Fibroblast of peridontal ligament (primary cell): ENCODE measurements at regions not wholly inside any gene's neighbourhood (a gene's known extent, or its start where the extent isn't known, plus 50 kb on each side); places are given as distances from the start of the nearest gene placed in this dataset.

Experiments used
- DNase-seq: peaks from one replicate; pipeline ENCODE4 v3.0.0-alpha.2; 2010; ENCODE audit errors: extremely low read depth

- DNase-seq, result peak; percentile 50
These were observed 491.2 kb downstream of the PSAT1 start for GRCh38 chr9:78788101-78788500.

GRCh38 chr9:78791779-78792178 lies 494.9 kb downstream of the PSAT1 start:
- peak; percentile 8 for DNase-seq

DNA sequence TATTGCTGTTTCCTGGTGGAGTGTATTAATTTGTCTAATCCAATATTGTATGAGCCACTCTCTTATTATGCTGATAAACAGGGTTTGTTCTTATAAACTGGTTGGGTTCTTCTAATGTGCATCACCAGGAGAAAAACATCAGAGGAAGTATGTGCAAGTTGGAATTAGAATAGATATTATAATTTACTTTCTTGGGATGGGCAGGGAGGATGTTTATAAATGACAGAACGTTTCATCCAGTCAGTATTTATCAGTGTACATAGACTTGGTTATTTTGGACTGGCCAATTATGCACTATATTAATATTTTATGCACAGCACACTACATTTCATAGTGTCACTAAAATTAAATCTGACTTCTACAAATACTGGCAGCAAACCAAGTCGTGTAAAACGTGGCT lies 495.8 kb downstream of the PSAT1 start:
- DNase-seq, result no peak

- no peak for DNase-seq
These were observed 508.8 kb downstream of the PSAT1 start for GRCh38 chr9:78805771-78806170.

GRCh38 chr9:78806492-78807160 lies 509.7 kb downstream of the PSAT1 start:
- peak; percentile 66 for DNase-seq

DNA sequence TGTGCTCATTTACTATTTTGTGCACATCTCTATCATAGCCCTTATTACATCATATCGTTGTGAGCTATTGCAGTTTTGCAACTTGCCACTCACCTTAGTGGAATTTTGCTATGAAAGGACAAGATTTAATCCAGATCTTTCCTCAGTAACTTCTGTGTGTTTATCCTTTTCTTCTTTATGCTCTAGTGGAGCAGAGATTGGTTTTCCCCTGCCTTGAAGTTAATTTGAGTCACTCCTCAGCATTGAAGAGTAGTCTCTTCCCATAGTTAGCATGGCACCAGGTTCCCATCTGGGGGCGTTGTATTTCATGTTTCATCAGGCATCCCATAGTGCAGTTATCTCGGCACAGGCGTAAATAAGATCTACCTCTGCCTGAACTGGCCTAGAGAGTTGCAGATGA lies 510.4 kb downstream of the PSAT1 start:
- DNase-seq, result peak; percentile 18

DNA sequence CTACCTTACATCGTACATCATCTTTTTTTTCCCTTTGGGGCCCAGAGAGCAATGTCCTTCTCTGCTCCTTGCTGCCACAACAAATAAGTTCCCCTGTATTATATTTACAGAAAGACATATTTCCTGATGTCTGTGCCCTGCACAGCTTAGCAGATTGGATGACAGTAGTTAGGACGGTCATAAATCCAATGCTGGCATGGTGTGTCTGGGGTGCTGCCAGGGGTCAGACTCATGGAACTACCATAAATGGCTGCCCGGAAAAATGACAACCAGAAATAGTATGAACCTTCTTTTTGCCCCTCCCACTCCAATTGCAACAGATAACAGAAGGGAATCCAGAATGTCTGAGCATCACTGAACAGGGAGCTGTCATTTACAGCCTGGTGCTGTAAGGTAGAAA lies 511.1 kb downstream of the PSAT1 start:
- no peak for DNase-seq

GRCh38 chr9:78811622-78812276 lies 514.8 kb downstream of the PSAT1 start:
- peak; percentile 29 for DNase-seq

DNA sequence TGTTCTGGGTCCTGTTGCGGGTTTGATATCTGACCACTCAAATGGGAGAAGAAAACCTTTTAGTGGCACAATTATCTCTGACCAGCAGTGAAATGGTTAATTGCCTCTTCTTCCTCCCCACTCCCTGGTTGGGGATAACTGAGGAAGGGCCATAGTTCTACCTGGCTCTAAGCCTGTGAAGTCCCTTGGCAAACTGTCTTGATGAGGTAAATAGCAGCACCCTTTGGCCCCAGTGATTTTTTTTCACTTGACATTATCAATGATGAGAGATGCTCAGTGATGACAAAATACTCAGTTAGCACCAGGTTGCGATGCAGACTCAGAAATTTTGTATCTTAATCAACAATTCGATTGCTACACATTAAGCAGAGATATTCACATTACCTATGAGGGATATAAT lies 515.7 kb downstream of the PSAT1 start:
- no peak for DNase-seq

DNA sequence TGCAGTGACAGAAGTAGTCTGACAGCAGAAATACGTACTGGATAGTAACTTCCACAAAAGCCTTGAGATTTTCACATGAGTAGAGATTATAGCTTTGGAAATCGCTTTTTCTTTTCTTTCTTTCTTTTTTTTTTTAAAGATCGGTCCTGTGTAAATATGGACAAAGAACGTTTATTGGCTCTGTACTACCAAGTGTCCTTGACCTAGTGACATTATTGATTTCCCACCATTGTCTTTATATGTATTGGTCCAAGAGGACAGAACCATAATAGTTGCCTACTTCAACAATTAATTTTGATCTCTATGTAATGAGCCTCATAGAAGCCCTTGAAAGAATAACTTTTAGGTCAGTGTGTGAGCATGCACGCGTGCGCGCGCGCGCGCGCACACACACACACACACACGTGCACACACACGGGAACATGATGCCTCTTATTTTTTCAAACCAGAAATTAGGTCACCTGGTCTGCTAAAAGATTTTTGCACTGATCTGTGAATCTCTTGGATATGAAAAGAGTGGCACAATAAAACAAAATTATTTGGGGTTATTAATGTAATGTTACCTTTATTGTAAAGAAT lies 516.8 kb downstream of the PSAT1 start:
- no peak for DNase-seq

- peak; percentile 73 for DNase-seq
These were observed 524.3 kb downstream of the PSAT1 start for GRCh38 chr9:78821126-78821822.

DNA sequence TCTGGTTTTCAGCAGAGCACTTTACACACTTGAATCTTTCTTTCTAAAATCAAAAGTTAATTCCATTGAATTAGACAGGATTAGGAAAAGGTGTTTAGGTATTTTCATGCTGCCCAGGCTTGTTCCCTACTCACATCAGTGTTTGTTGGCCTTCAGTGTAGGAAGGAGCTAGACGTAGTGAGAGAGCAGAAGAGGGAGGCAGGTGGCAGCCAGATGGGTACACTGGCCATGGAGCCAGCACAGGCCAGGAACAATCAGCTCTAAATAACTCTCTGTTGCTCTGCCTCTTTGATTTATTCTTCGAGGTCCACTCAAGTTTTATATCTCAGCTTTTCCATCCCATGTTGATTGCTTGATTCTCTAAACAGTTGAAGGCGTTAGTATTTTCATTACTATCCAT lies 529.6 kb downstream of the PSAT1 start:
- no peak for DNase-seq

GRCh38 chr9:78828521-78828920 lies 531.6 kb downstream of the PSAT1 start:
- DNase-seq, result no peak

GRCh38 chr9:78830301-78830700 lies 533.4 kb downstream of the PSAT1 start:
- DNase-seq, result no peak

- no peak for DNase-seq
These were observed 534.8 kb downstream of the PSAT1 start for GRCh38 chr9:78831726-78832125.

DNA sequence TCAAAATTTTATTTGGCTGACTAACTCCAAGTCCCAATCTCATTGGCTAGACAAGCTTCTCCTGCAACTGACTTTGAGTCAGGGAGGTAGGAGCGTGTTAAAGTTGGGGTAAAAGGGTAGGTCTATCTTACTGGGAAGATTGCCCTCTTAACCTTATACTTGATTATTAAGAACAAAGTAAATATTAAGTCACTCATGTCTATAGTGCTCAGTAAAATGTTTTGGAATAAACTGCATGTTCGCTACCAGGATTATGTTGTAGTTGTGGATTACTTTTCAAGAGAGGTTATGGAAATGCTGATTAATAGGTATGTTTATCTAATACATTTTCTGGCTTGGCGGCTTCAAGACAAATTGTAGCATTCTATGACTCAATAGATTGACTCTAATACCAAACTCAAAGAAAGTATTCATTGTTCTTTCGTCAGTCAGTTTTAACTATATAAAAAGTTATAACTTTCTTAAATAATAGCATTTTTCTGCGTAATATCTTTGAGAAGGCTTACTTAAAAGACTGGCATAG lies 539.1 kb downstream of the PSAT1 start:
- no peak for DNase-seq

GRCh38 chr9:78839252-78839651 lies 542.3 kb downstream of the PSAT1 start:
- DNase-seq, result no peak

DNA sequence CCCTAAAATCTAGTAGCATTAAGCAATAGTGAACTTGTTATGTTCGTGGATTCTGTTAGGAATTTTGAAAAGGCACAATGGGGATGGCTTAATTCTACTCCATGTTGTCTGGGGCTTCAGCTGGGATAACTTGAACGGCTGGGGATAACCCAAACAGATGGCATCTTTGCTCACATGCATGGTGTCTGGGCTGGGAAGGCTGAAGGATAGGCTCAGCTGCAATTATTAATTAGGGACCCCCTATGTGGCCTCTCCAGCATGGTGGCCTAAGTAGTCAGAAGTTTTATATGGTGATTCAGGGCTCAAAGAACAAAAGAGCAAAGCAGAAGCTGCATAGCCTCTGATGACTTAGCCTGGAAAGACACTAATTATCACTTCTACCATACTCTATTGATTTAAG lies 551.1 kb downstream of the PSAT1 start:
- no peak for DNase-seq

DNA sequence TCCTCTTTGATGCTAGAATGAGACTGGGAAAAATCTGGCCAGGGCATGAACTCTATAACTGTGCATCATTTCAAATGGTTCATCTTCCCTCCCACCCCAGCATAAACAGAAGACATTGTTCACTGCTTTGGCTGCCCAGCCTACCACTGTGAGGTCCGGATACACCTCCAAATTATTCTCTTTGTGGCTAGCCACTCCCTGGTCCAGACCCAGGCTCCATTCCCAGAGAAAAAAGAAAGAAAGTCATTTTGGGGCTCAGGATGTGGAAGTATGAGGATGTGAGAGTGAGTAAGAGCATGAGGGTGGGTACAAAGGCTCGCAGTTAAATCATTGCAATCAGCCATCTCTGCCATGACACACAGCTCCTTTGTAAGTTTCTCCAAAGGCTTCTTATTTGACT lies 559.2 kb downstream of the PSAT1 start:
- DNase-seq, result peak; percentile 13

DNA sequence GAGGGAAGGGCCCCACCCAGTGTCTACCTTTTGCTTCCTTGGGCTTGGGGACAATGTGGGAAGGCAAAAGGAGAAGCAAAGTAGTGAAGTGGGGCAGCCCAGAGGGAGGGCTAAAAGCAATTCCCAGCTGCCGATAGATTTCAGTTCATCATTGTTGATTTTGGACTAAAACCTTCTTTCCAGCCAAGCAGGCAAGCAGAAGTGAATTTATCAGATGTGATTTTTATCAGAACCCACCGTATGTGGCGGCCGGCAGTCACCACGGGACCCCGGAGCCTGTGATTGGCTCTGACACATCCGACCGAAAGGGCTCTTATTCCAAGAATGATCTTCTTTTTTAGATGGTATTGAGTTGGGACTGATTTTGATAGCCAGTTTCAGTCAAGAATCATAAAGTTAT lies 559.9 kb downstream of the PSAT1 start:
- DNase-seq, result no peak

DNA sequence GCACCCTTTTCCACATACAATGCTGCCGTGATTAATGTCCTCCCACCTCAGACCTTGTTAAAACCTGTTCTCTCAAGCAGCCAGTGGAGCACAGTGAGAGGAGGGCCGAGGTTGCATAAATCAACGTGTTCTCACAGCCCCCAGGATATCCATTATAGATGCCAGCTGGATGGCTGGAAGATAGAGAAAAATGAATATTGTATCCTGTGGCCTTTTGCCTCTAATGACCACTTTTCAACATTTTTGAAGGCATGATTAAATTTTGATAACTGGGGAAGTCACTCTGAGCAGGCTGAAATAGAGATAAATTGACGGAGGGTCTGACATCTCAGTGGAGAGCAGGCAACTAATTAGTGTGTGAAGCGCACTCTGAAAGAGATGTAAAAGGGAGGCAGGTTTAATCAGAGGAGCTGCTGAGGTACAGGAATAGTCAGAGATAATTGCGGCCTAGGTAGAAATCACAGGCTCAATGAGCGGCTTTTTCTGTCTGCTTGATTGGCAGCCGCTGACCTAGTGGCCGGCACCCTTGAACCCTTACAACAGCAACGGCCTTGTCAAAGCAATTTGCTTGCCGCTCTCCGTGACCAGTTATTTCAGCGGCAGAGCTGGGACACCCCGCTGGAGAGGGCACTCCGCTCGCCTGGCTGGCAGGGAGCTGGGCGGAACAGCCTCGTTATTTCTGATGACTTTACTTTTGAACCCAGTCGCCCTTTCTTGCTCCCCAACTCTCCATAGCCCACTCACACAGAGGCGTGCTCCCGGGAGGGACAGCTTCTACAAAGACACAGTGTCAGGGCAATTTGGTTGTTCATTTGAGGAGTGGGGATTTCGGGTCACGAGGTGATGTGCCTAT lies 560.7 kb downstream of the PSAT1 start:
- DNase-seq, result no peak

DNA sequence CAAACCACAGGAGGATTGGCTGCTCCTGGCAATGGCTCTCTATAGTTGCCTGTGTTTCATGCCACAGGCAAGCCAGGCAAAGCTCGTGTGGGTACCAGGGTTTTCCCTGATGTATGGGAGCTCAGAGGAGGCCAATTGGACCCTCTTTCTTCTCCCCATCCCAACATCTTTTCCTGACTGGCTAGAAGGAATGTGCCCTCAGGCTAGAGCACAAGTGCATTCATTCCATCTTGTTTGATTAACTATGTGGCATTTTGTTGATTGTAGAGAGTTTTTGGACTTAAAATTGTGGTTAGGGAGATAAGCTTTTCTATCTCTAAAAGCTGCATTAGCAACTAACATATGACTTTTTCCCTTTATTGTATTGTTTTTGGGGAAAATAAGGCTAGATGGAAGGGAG lies 561.3 kb downstream of the PSAT1 start:
- no peak for DNase-seq
